ENCODE measurements at regions not wholly inside any gene's neighbourhood (a gene's known extent, or its start where the extent isn't known, plus 50 kb on each side); places are given as distances from the start of the nearest gene placed in this dataset.

GRCh38 chr20:11117808-11118528, 444.2 kb upstream of the JAG1 start:
- ATAC-seq: peak; percentile 70

DNA sequence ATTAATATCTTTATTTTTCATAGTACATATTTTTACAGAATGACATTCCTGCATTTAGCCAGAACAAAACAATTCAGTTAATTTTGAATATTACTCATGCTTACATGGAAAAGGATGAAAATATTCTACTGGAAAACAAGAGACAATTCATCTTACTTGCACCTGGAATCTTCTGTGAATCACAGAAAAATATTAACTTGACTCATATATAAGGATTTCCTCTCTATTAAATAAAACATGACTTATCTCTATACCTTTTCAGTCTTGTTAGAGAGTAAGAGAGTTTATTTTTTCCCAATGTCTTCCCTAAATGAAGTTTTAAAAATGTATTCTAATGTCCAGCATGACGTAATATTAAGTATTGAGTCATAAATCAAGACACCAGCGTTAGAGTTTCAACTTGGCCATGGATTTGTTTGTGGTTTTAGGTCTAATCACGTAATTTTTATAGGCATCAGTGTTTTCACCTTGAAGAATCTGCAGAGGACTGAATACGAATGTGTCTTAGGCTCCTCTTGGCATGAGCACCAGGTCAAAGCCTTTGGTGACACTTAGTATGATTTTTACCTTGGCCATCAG, 445.1 kb upstream of the JAG1 start:
- ATAC-seq: peak; percentile 58
- no peak for TF ChIP-seq OSR1 (CRISPR knock-in tag; IDR thresholded peaks at IDR 0.05)
- TF ChIP-seq ISL1 (CRISPR knock-in tag; IDR thresholded peaks at IDR 0.05): 0 out of 2 replicates have a peak, but pooled peaks have one; percentile 17

More at GRCh38 chr20:11117808-11118528, 444.2 kb upstream of the JAG1 start:
- TF ChIP-seq, protein P1, sequence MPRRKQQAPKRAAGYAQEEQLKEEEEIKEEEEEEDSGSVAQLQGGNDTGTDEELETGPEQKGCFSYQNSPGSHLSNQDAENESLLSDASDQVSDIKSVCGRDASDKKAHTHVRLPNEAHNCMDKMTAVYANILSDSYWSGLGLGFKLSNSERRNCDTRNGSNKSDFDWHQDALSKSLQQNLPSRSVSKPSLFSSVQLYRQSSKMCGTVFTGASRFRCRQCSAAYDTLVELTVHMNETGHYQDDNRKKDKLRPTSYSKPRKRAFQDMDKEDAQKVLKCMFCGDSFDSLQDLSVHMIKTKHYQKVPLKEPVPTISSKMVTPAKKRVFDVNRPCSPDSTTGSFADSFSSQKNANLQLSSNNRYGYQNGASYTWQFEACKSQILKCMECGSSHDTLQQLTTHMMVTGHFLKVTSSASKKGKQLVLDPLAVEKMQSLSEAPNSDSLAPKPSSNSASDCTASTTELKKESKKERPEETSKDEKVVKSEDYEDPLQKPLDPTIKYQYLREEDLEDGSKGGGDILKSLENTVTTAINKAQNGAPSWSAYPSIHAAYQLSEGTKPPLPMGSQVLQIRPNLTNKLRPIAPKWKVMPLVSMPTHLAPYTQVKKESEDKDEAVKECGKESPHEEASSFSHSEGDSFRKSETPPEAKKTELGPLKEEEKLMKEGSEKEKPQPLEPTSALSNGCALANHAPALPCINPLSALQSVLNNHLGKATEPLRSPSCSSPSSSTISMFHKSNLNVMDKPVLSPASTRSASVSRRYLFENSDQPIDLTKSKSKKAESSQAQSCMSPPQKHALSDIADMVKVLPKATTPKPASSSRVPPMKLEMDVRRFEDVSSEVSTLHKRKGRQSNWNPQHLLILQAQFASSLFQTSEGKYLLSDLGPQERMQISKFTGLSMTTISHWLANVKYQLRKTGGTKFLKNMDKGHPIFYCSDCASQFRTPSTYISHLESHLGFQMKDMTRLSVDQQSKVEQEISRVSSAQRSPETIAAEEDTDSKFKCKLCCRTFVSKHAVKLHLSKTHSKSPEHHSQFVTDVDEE (CRISPR knock-in tag; IDR thresholded peaks at IDR 0.05): no peak
- TF ChIP-seq ZNF70 (CRISPR knock-in tag; IDR thresholded peaks at IDR 0.05): no peak
- TF ChIP-seq OSR1 (CRISPR knock-in tag; IDR thresholded peaks at IDR 0.05): no peak
- TF ChIP-seq, protein P2, sequence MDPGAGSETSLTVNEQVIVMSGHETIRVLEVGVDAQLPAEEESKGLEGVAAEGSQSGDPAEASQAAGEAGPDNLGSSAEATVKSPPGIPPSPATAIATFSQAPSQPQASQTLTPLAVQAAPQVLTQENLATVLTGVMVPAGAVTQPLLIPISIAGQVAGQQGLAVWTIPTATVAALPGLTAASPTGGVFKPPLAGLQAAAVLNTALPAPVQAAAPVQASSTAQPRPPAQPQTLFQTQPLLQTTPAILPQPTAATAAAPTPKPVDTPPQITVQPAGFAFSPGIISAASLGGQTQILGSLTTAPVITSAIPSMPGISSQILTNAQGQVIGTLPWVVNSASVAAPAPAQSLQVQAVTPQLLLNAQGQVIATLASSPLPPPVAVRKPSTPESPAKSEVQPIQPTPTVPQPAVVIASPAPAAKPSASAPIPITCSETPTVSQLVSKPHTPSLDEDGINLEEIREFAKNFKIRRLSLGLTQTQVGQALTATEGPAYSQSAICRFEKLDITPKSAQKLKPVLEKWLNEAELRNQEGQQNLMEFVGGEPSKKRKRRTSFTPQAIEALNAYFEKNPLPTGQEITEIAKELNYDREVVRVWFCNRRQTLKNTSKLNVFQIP (CRISPR knock-in tag; IDR thresholded peaks at IDR 0.05; ENCODE audit: borderline replicate concordance, low read depth): no peak
- no peak for TF ChIP-seq CSDC2 (CRISPR knock-in tag; IDR thresholded peaks at IDR 0.05)
- no peak for TF ChIP-seq ZNF8 (CRISPR knock-in tag; IDR thresholded peaks at IDR 0.05)
- TF ChIP-seq, protein P3, sequence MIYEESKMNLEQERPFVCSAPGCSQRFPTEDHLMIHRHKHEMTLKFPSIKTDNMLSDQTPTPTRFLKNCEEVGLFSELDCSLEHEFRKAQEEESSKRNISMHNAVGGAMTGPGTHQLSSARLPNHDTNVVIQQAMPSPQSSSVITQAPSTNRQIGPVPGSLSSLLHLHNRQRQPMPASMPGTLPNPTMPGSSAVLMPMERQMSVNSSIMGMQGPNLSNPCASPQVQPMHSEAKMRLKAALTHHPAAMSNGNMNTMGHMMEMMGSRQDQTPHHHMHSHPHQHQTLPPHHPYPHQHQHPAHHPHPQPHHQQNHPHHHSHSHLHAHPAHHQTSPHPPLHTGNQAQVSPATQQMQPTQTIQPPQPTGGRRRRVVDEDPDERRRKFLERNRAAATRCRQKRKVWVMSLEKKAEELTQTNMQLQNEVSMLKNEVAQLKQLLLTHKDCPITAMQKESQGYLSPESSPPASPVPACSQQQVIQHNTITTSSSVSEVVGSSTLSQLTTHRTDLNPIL (CRISPR knock-in tag; IDR thresholded peaks at IDR 0.05; ENCODE audit: low read depth): no peak
- no peak for TF ChIP-seq ARNTL (CRISPR knock-in tag; IDR thresholded peaks at IDR 0.05; ENCODE audit: borderline replicate concordance, low read depth)
- TF ChIP-seq PATZ1 (CRISPR knock-in tag; IDR thresholded peaks at IDR 0.05; ENCODE audit: borderline replicate concordance): no peak
- TF ChIP-seq PPARA (CRISPR knock-in tag; IDR thresholded peaks at IDR 0.05; ENCODE audit: borderline replicate concordance): no peak
- TF ChIP-seq SNAI2 (CRISPR knock-in tag; IDR thresholded peaks at IDR 0.05): no peak
- no peak for TF ChIP-seq BACH2 (CRISPR knock-in tag; IDR thresholded peaks at IDR 0.05; ENCODE audit: borderline replicate concordance)
- no peak for TF ChIP-seq TCF4 (CRISPR knock-in tag; IDR thresholded peaks at IDR 0.05; ENCODE audit: borderline replicate concordance)
- no peak for TF ChIP-seq ZFP30 (CRISPR knock-in tag; IDR thresholded peaks at IDR 0.05)
- no peak for TF ChIP-seq TOX (CRISPR knock-in tag; IDR thresholded peaks at IDR 0.05; ENCODE audit: borderline replicate concordance)
- no peak for TF ChIP-seq CSRNP3 (CRISPR knock-in tag; IDR thresholded peaks at IDR 0.05)

DNA sequence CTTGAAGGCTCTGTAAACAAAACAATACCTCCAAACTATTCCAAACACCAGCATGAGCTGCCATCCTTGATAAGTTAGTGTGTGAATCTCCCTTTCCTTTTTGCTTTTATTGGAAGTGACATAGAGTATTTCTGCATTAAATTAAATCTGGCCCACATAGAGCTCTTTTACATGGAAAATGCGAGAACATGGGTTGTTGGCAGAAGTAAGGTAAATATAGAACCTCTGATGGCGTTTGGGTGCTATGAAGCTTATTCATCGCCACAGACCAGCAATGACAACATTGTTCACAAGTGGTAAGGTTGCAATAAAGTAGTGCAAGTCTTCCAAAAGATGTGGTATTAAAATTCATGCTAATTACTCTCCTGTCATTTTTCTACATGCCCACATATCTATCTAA, 445.8 kb upstream of the JAG1 start:
- TF ChIP-seq CSDC2 (CRISPR knock-in tag; IDR thresholded peaks at IDR 0.05) (no peak), ZFP3 (CRISPR knock-in tag; IDR thresholded peaks at IDR 0.05) (no peak), PPARA (CRISPR knock-in tag; IDR thresholded peaks at IDR 0.05; ENCODE audit: borderline replicate concordance) (no peak), RARB (CRISPR knock-in tag; IDR thresholded peaks at IDR 0.05) (no peak)
- TF ChIP-seq, protein P3 (CRISPR knock-in tag; IDR thresholded peaks at IDR 0.05; ENCODE audit: low read depth): no peak
- ATAC-seq: peak; percentile 55
